ENCODE measurements at regions not wholly inside any gene's neighbourhood (a gene's known extent, or its start where the extent isn't known, plus 50 kb on each side); places are given as distances from the start of the nearest gene placed in this dataset.

GRCh38 chr7:110593355-110593754 is 497.6 kb upstream of the LRRN3 start:
- TF ChIP-seq, protein P1, sequence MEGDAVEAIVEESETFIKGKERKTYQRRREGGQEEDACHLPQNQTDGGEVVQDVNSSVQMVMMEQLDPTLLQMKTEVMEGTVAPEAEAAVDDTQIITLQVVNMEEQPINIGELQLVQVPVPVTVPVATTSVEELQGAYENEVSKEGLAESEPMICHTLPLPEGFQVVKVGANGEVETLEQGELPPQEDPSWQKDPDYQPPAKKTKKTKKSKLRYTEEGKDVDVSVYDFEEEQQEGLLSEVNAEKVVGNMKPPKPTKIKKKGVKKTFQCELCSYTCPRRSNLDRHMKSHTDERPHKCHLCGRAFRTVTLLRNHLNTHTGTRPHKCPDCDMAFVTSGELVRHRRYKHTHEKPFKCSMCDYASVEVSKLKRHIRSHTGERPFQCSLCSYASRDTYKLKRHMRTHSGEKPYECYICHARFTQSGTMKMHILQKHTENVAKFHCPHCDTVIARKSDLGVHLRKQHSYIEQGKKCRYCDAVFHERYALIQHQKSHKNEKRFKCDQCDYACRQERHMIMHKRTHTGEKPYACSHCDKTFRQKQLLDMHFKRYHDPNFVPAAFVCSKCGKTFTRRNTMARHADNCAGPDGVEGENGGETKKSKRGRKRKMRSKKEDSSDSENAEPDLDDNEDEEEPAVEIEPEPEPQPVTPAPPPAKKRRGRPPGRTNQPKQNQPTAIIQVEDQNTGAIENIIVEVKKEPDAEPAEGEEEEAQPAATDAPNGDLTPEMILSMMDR (IDR thresholded peaks at IDR 0.05): no peak
- TF ChIP-seq POLR2A (IDR thresholded peaks at IDR 0.05): no peak
- no peak for TF ChIP-seq EP300 (IDR thresholded peaks at IDR 0.05)
